ELF-1 (cell line): ENCODE measurements at regions not wholly inside any gene's neighbourhood (a gene's known extent, or its start where the extent isn't known, plus 50 kb on each side); places are given as distances from the start of the nearest gene placed in this dataset.

Source experiments
- DNase-seq: peaks from one replicate; pipeline ENCODE4 v3.0.0-alpha.2; 2016; ENCODE audit warnings: low read depth, low spot score

GRCh38 chr18:21162786-21163185 is 51.2 kb upstream of the ROCK1 start:
- DNase-seq = no peak

GRCh38 chr18:21163647-21164547 is 52.3 kb upstream of the ROCK1 start:
- no peak for DNase-seq

GRCh38 chr18:21164548-21165095 is 53.0 kb upstream of the ROCK1 start:
- no peak for DNase-seq

GRCh38 chr18:21167641-21168377 is 56.2 kb upstream of the ROCK1 start:
- DNase-seq = peak; percentile 79

GRCh38 chr18:21168880-21169279 is 57.3 kb upstream of the ROCK1 start:
- no peak for DNase-seq

- no peak for DNase-seq
These were observed 64.2 kb upstream of the GREB1L start for GRCh38 chr18:21177822-21178221.

GRCh38 chr18:21179590-21180220 is 62.3 kb upstream of the GREB1L start:
- peak; percentile 58 for DNase-seq

GRCh38 chr18:21180588-21180987 is 61.4 kb upstream of the GREB1L start:
- no peak for DNase-seq

- DNase-seq = no peak
These were observed 60.3 kb upstream of the GREB1L start for GRCh38 chr18:21181766-21182165.

GRCh38 chr18:21183670-21184069 is 58.4 kb upstream of the GREB1L start:
- DNase-seq = peak; percentile 34

GRCh38 chr18:21184396-21184996 is 57.5 kb upstream of the GREB1L start:
- DNase-seq = peak; percentile 62

GRCh38 chr18:21187886-21188285 is 54.1 kb upstream of the GREB1L start:
- no peak for DNase-seq

GRCh38 chr18:21191596-21192307 is 50.3 kb upstream of the GREB1L start:
- peak; percentile 73 for DNase-seq
